HG02623 (cell line): ENCODE measurements at regions not wholly inside any gene's neighbourhood (a gene's known extent, or its start where the extent isn't known, plus 50 kb on each side); places are given as distances from the start of the nearest gene placed in this dataset.

Experiments
- ATAC-seq: cut with Tn5 transposase; IDR thresholded peaks from one replicate; pipeline ENCODE4 v1.9.1; 2021; ENCODE audit warnings: moderate library complexity; ENCODE audit not compliant: unreplicated experiment

- ATAC-seq = no peak
Observed at GRCh38 chr5:112625246-112625645, 112.4 kb upstream of the APC start.

GRCh38 chr5:112625689-112626438 lies 111.8 kb upstream of the APC start:
- ATAC-seq = no peak

GRCh38 chr5:112626715-112627114 lies 111.0 kb upstream of the APC start:
- no peak for ATAC-seq

- ATAC-seq = no peak
Observed at GRCh38 chr5:112628214-112628980, 109.3 kb upstream of the APC start.

GRCh38 chr5:112630246-112631009 lies 107.3 kb upstream of the APC start:
- ATAC-seq = no peak

- ATAC-seq = no peak
Observed at GRCh38 chr5:112634166-112634565, 103.5 kb upstream of the APC start.

GRCh38 chr5:112634796-112635195 lies 102.9 kb upstream of the APC start:
- ATAC-seq = no peak

- no peak for ATAC-seq
Observed at GRCh38 chr5:112635276-112635675, 102.4 kb upstream of the APC start.

- ATAC-seq = no peak
Observed at GRCh38 chr5:112635771-112636731, 101.6 kb upstream of the APC start.

- no peak for ATAC-seq
Observed at GRCh38 chr5:112636751-112637150, 100.9 kb upstream of the APC start.

- ATAC-seq = no peak
Observed at GRCh38 chr5:112637343-112637742, 100.3 kb upstream of the APC start.

GRCh38 chr5:112640546-112640945 lies 97.1 kb upstream of the APC start:
- no peak for ATAC-seq

- no peak for ATAC-seq
Observed at GRCh38 chr5:112641515-112642110, 96.1 kb upstream of the APC start.

- ATAC-seq = no peak
Observed at GRCh38 chr5:112642885-112643284, 94.8 kb upstream of the APC start.

- no peak for ATAC-seq
Observed at GRCh38 chr5:112643339-112643971, 94.2 kb upstream of the APC start.

GRCh38 chr5:112646139-112646936 lies 91.3 kb upstream of the APC start:
- ATAC-seq = no peak

- ATAC-seq = no peak
Observed at GRCh38 chr5:112647428-112647827, 90.3 kb upstream of the APC start.

- ATAC-seq = no peak
Observed at GRCh38 chr5:112648264-112648663, 89.4 kb upstream of the APC start.

- no peak for ATAC-seq
Observed at GRCh38 chr5:112649882-112650281, 87.8 kb upstream of the APC start.
